WTC11 (cell line): ENCODE measurements at regions not wholly inside any gene's neighbourhood (a gene's known extent, or its start where the extent isn't known, plus 50 kb on each side); places are given as distances from the start of the nearest gene placed in this dataset.

Experiments used
- CBFB ChIP-seq: sonication (generic); formaldehyde crosslinking; IDR thresholded peaks from 2 replicates; pipeline ENCODE4 v1.8.1; 2022; ENCODE audit warnings: mild to moderate bottlenecking, low read depth, missing genetic modification reagents
- CREM ChIP-seq: sonication (generic); formaldehyde crosslinking; IDR thresholded peaks from 2 replicates; pipeline ENCODE4 v1.8.1; 2022; ENCODE audit warnings: mild to moderate bottlenecking, missing genetic modification reagents, moderate library complexity
- CTCF ChIP-seq: fragments of 200-600 bp; IDR thresholded peaks from 2 replicates; pipeline ENCODE4 v1.8.0; 2022; ENCODE audit warnings: antibody characterized with exemption
- E2F1 ChIP-seq: sonication (generic); formaldehyde crosslinking; IDR thresholded peaks from 2 replicates; pipeline ENCODE4 v1.8.0; 2022; ENCODE audit warnings: mild to moderate bottlenecking, missing genetic modification reagents
- FOXP1 ChIP-seq: sonication (generic); formaldehyde crosslinking; IDR thresholded peaks from 2 replicates; pipeline ENCODE4 v1.8.0; 2022; ENCODE audit warnings: missing genetic modification reagents, mild to moderate bottlenecking, moderate library complexity, borderline replicate concordance
- JUN ChIP-seq: sonication (generic); formaldehyde crosslinking; IDR thresholded peaks from 2 replicates; pipeline ENCODE4 v1.8.0; 2023; ENCODE audit warnings: mild to moderate bottlenecking, missing genetic modification reagents
- KAT7 ChIP-seq: sonication (generic); formaldehyde crosslinking; IDR thresholded peaks from 2 replicates; pipeline ENCODE4 v1.8.1; 2023; ENCODE audit warnings: missing genetic modification reagents, mild to moderate bottlenecking, borderline replicate concordance
- ZBTB43 ChIP-seq: sonication (generic); formaldehyde crosslinking; IDR thresholded peaks from 2 replicates; pipeline ENCODE4 v1.8.1; 2023; ENCODE audit warnings: mild to moderate bottlenecking, missing genetic modification reagents
- TF ChIP-seq, protein P1 (sequence below): sonication (generic); formaldehyde crosslinking; IDR thresholded peaks from 2 replicates; pipeline ENCODE4 v1.8.0; 2023; ENCODE audit warnings: missing genetic modification reagents

GRCh38 chr9:29311221-29311620 lies 1737.9 kb upstream of the C9orf72 start:
- TF ChIP-seq CTCF: no peak
- TF ChIP-seq ZBTB43 (CRISPR knock-in tag): no peak
- no peak for TF ChIP-seq CREM
- TF ChIP-seq E2F1 (CRISPR knock-in tag): no peak
- TF ChIP-seq KAT7: no peak
- TF ChIP-seq, protein P1, sequence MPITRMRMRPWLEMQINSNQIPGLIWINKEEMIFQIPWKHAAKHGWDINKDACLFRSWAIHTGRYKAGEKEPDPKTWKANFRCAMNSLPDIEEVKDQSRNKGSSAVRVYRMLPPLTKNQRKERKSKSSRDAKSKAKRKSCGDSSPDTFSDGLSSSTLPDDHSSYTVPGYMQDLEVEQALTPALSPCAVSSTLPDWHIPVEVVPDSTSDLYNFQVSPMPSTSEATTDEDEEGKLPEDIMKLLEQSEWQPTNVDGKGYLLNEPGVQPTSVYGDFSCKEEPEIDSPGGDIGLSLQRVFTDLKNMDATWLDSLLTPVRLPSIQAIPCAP (CRISPR knock-in tag): no peak
- TF ChIP-seq JUN (CRISPR knock-in tag): no peak
- no peak for TF ChIP-seq CBFB (CRISPR knock-in tag)
- no peak for TF ChIP-seq FOXP1 (CRISPR knock-in tag)
